ENCODE measurements at regions not wholly inside any gene's neighbourhood (a gene's known extent, or its start where the extent isn't known, plus 50 kb on each side); places are given as distances from the start of the nearest gene placed in this dataset.

DNA sequence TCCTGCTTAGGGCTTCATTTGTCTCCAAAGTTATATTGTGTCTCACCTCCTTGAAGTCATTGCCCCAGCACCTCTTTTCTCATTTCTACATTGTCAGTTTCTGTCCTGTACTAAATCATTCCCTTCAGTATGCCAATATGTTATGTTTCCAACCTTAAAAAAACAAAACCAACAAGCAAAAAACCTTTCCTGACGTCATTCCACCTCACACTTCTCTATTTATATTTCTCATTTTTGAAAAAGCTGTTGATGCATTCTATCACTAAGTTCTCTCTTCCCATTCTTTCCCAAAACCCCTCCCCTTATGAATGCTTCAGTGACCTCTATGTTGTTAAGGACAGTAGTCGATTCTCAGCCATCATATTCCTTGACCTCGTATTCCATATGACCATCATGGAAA is 98.7 kb upstream of the ARHGAP24 start:
- Histone ChIP-seq H3K79me2 (ENCODE audit: insufficient read depth, low read length) (no peaks in the 10 kb centered on the region), H4K8ac (replicated peaks; ENCODE audit: insufficient read length, low read depth, low read length) (no peak overlapping the region), H2BK5ac (ENCODE audit: insufficient read length, low read length) (no peak overlapping the region), H4K5ac (ENCODE audit: insufficient read length, low read depth, low read length) (no peak overlapping the region), H3K4me2 (ENCODE audit: insufficient read depth, insufficient read length, low read length) (no peak overlapping the region), H3K23ac (ENCODE audit: insufficient read length, low read depth, low read length) (no peak overlapping the region), H2BK15ac (ENCODE audit: low read depth, low read length) (no peak overlapping the region), H2AK5ac (ENCODE audit: insufficient read length, low read length) (no peak overlapping the region), H3K14ac (ENCODE audit: insufficient read depth, low read length) (no peak overlapping the region), H3K9me3 (ENCODE audit: control insufficient read depth, low read depth, low read length) (no peaks in the 10 kb centered on the region), H3K23me2 (ENCODE audit: insufficient read length, low read depth, low read length, poor library complexity, severe bottlenecking) (no peaks in the 10 kb centered on the region), H3T11ph (ENCODE audit: low read length) (no peak overlapping the region), H3K27me3 (ENCODE audit: insufficient read depth, low read length) (no peaks in the 10 kb centered on the region), H2BK20ac (ENCODE audit: low read depth, low read length, poor library complexity, severe bottlenecking) (no peak overlapping the region), H3K79me1 (ENCODE audit: insufficient read depth, low read depth, low read length, poor library complexity, severe bottlenecking) (no peaks in the 10 kb centered on the region), H2BK120ac (ENCODE audit: low read depth, low read length, poor library complexity, severe bottlenecking) (no peak overlapping the region), H3K27ac (ENCODE audit: insufficient read length, low read depth, low read length) (no peak overlapping the region), H4K91ac (ENCODE audit: insufficient read length, low read depth, low read length) (no peak overlapping the region), H3K4ac (ENCODE audit: low read depth, low read length) (no peak overlapping the region), H3K18ac (ENCODE audit: insufficient read length, low read depth, low read length) (no peak overlapping the region), H3K9ac (ENCODE audit: extremely low read depth, insufficient read length, low read length) (no peak overlapping the region), H2BK12ac (ENCODE audit: insufficient read length, low read depth, low read length) (no peak overlapping the region), H3K4me1 (ENCODE audit: insufficient read depth, low read length) (no peaks in the 10 kb centered on the region), H4K20me1 (ENCODE audit: control insufficient read depth, insufficient read depth, insufficient read length) (no peaks in the 10 kb centered on the region), H3K56ac (ENCODE audit: insufficient read length, low read depth, low read length) (no peak overlapping the region), H2AFZ (ENCODE audit: low read length) (no peak overlapping the region)
- no peaks in the 10 kb centered on the region; a peak in 1 of 4 replicates for H3K4me1 Mint-ChIP-seq
- WGBS (ENCODE audit: extremely low coverage, insufficient read length, low lambda C conversion rate): 100% methylated on average over 1 of the region's 3 CpGs
- H3K36me3 Mint-ChIP-seq (ENCODE audit: insufficient read depth in 1 of 3, low read depth in 3 of 3): no peaks in the 10 kb centered on the region
- no peak overlapping the region for H3K4me3 Mint-ChIP-seq
- H3K27ac Mint-ChIP-seq: no peak overlapping the region
- no peak for TF ChIP-seq CTCF (conservative IDR thresholded peaks at IDR 0.05)
- H3K27me3 Mint-ChIP-seq (ENCODE audit: low read depth): no peaks in the 10 kb centered on the region
- DNase-seq: no peak
- H3K9me3 Mint-ChIP-seq: no peaks in the 10 kb centered on the region

Measured in H9 (cell line).